Thoracic aorta (tissue), 2 donors: ENCODE measurements at regions not wholly inside any gene's neighbourhood (a gene's known extent, or its start where the extent isn't known, plus 50 kb on each side); places are given as distances from the start of the nearest gene placed in this dataset.

Experiments used
- ATAC-seq: fragments of 150-250 bp; one replicate; pipeline ENCODE4 v1.8.0; 2017; ENCODE audit warnings: low read depth; ENCODE audit not compliant: insufficient number of reproducible peaks, low FRiP score
- DNase-seq: peaks from one replicate; pipeline ENCODE4 v3.0.0-alpha.2; 2020; ENCODE audit warnings: low spot score
- H3K27ac ChIP-seq, 2 donors: fragments of 200-600 bp; sonication (generic); 1 replicate in 1 of 2; 2 replicates in 1 of 2; pipeline ENCODE4 v1.5.1; 2016; ENCODE audit warnings: mild to moderate bottlenecking in 2 of 2, moderate library complexity in 2 of 2
- H3K27me3 ChIP-seq: fragments of 200-600 bp; sonication (generic); replicated peaks from 2 replicates; pipeline ENCODE4 v1.6.0; 2016; ENCODE audit warnings: mild to moderate bottlenecking; ENCODE audit not compliant: insufficient read depth
- H3K36me3 ChIP-seq: fragments of 200-600 bp; sonication (generic); one replicate; pipeline ENCODE4 v1.5.1; 2016
- H3K4me1 ChIP-seq, 2 donors: fragments of 200-600 bp; sonication (generic); 1 replicate in 1 of 2; 2 replicates in 1 of 2; pipeline versions ENCODE4 v1.5.1 to v1.6.0; 2016; ENCODE audit warnings: low read depth in 2 of 2, mild to moderate bottlenecking in 1 of 2; ENCODE audit not compliant: control insufficient read depth in 1 of 2
- H3K4me3 ChIP-seq: fragments of 200-600 bp; sonication (generic); 2 replicates; pipeline ENCODE4 v1.5.1; 2016; ENCODE audit warnings: mild to moderate bottlenecking
- H3K9me3 ChIP-seq: fragments of 200-600 bp; sonication (generic); 2 replicates; pipeline ENCODE4 v1.5.1; 2016
- TF ChIP-seq, protein P1 (sequence below): fragments of 200-600 bp; sonication (generic); IDR thresholded peaks from one replicate; pipeline ENCODE4 v1.5.1; 2019; ENCODE audit warnings: antibody characterized with exemption

- Histone ChIP-seq H3K4me1 (no peaks in the 10 kb centered on the region), H3K36me3 (no peaks in the 10 kb centered on the region), H3K4me3 (no peak overlapping the region), H3K27ac (no peak overlapping the region), H3K27me3 (no peaks in the 10 kb centered on the region), H3K9me3 (no peaks in the 10 kb centered on the region)
- TF ChIP-seq, protein P1, sequence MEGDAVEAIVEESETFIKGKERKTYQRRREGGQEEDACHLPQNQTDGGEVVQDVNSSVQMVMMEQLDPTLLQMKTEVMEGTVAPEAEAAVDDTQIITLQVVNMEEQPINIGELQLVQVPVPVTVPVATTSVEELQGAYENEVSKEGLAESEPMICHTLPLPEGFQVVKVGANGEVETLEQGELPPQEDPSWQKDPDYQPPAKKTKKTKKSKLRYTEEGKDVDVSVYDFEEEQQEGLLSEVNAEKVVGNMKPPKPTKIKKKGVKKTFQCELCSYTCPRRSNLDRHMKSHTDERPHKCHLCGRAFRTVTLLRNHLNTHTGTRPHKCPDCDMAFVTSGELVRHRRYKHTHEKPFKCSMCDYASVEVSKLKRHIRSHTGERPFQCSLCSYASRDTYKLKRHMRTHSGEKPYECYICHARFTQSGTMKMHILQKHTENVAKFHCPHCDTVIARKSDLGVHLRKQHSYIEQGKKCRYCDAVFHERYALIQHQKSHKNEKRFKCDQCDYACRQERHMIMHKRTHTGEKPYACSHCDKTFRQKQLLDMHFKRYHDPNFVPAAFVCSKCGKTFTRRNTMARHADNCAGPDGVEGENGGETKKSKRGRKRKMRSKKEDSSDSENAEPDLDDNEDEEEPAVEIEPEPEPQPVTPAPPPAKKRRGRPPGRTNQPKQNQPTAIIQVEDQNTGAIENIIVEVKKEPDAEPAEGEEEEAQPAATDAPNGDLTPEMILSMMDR: no peak
- ATAC-seq (no peak), DNase-seq (no peak)
Measured at GRCh38 chr19:31670931-31671330, 321.7 kb upstream of the TSHZ3 start.

DNA sequence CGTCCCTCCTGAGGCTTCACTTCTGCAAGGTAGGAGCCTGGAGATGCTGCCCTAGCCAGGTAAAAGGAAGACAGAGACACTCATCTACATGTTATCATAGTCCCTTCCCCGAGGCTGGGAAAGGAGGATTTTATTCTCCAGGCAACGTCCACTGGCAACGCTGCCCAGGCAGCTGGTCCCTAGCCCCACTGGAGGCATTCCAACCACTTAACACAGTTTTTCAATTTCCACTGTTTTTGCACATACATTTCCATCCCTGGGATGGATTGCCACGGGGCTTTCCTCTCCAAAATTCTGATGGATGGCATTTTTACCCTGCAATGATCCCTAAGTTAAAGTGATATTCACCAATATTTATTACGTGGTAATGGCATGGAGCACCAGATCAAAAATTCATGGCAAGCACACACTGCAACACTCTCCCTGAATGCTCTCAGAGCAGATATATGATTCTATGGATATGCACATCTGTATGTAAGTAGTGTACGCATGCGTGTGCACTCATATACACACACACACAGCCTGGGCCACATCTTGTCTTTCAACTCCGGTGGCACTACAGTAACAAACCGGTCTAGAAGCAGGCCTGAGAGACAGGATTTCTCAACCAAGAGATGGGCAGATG, 322.3 kb upstream of the TSHZ3 start:
- Histone ChIP-seq H3K36me3 (no peaks in the 10 kb centered on the region), H3K9me3 (no peaks in the 10 kb centered on the region), H3K27me3 (no peaks in the 10 kb centered on the region), H3K4me1 (no peaks in the 10 kb centered on the region), H3K4me3 (no peak overlapping the region), H3K27ac (no peak overlapping the region)
- DNase-seq (no peak), ATAC-seq (no peak)
- TF ChIP-seq, protein P1: no peak

DNA sequence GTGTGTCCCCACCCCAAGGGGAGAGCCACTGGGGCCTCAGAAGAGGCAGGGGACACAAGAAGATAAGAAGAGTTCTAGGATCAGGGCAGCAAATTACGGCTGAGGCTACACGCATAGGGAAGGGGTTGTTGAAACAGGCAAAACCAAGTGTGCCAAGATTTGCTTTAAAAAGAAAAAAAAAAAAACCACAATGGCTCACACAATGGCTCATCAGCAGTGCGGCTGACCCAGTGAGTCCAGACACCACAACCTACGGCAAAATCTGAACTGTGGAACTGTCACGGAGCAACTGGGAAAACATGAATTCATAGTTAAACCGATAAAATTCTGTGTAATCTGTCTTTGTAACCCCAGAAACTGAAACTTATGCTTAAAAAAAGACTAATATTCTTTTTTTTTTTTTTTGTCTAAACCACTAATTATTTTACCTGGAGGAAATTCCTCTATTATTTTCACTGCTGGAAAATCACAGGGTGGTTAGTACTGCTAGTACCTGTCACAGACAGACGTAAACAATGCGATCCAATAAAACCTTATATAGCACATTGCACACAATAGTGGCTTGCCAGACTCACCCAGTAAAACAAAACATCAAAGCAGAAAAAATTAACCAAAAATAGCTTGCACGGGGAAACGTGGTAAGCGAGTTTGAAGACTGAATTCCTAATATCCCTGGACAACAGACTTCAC, 325.4 kb upstream of the TSHZ3 start:
- Histone ChIP-seq H3K4me3 (no peak overlapping the region), H3K36me3 (no peaks in the 10 kb centered on the region), H3K27me3 (no peaks in the 10 kb centered on the region), H3K9me3 (no peaks in the 10 kb centered on the region), H3K27ac (no peak overlapping the region), H3K4me1 (no peaks in the 10 kb centered on the region)
- DNase-seq (no peak), ATAC-seq (no peak)
- TF ChIP-seq, protein P1: no peak

- H3K9me3 ChIP-seq: no peaks in the 10 kb centered on the region
- no peak overlapping the region for H3K27ac ChIP-seq
- H3K4me1 ChIP-seq: no peaks in the 10 kb centered on the region
- no peak for ATAC-seq
- H3K36me3 ChIP-seq: no peaks in the 10 kb centered on the region
- TF ChIP-seq, protein P1: no peak
- no peak for DNase-seq
- H3K27me3 ChIP-seq: no peaks in the 10 kb centered on the region
- no peak overlapping the region for H3K4me3 ChIP-seq
Measured at GRCh38 chr19:31675193-31675913, 326.1 kb upstream of the TSHZ3 start.

DNA sequence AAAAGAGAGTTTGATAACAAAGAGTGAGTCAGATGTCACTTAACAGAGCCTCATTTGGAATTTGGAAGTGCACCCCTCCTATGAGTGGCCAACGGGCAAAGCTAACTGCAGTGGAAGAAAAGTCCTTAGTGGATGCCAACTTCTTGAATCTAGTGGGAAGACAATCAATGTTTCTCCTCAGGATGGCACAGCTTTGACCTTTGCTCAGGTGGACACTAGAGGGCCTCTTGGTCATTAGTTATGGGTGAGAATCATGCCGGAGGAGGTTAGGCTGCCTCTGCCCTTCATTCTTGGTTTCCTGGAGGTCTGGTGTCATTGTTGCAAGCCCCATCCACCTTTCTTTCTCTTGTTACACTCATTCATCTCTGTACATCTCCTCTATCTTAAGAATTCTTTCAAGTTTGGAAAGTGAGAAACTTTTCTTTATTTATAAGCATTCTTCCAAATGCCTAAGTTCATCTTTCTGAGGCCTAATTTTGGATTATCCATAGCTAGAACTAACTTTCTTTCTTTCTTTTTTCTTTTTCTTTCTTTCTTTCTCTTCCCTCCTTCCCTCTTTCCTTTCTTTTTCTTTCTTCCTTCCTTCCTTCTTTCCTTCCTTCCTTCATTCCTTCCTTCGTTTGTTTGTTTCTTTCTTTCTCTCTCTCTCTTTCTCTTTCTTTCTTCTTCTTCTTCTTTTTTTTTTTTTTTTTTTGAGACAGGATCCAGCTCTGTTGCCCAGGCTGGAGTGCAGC, 327.2 kb upstream of the TSHZ3 start:
- no peak for ATAC-seq
- Histone ChIP-seq H3K27me3 (no peaks in the 10 kb centered on the region), H3K36me3 (no peaks in the 10 kb centered on the region), H3K27ac (no peak overlapping the region), H3K9me3 (no peaks in the 10 kb centered on the region), H3K4me1 (no peaks in the 10 kb centered on the region), H3K4me3 (no peak overlapping the region)
- TF ChIP-seq, protein P1: no peak
- DNase-seq: no peak
